Activated CD4-positive, alpha-beta T cell treated with anti-CD3 and anti-CD28 coated beads, Interleukin-2, amount 10 ng/mL, durations not matched to agents 7 days and 5 days (primary cell): ENCODE measurements at regions not wholly inside any gene's neighbourhood (a gene's known extent, or its start where the extent isn't known, plus 50 kb on each side); places are given as distances from the start of the nearest gene placed in this dataset.

Source experiments
- CTCF ChIA-PET: fragments of 350-600 bp; sonication (Branson Sonifier 250); formaldehyde crosslinking; loops from one replicate; lab custom pipeline; 2021; ENCODE audit warnings: antibody characterized with exemption; lab: Charles Lee
- POLR2A ChIA-PET: fragments of 350-600 bp; sonication (Branson Sonifier 250); formaldehyde crosslinking; loops from one replicate; lab custom pipeline; 2021; ENCODE audit warnings: antibody characterized with exemption; lab: Charles Lee
- DNase-seq: peaks from one replicate; pipeline ENCODE4 v3.0.0-alpha.2; 2020
- H3K27ac Mint-ChIP-seq: one replicate; pipeline ENCODE4 v1.8.0; 2021; ENCODE audit warnings: mild to moderate bottlenecking, moderate library complexity, mixed read lengths
- H3K27me3 Mint-ChIP-seq: one replicate; pipeline ENCODE4 v1.8.0; 2021; ENCODE audit warnings: mixed read lengths
- H3K36me3 Mint-ChIP-seq: one replicate; pipeline ENCODE4 v1.8.0; 2021; ENCODE audit warnings: low read depth, mixed read lengths
- H3K4me1 Mint-ChIP-seq: one replicate; pipeline ENCODE4 v1.8.0; 2021; ENCODE audit warnings: mixed read lengths
- H3K4me3 Mint-ChIP-seq: one replicate; pipeline ENCODE4 v1.8.0; 2021; ENCODE audit warnings: mild to moderate bottlenecking, moderate library complexity, mixed read lengths
- H3K9me3 Mint-ChIP-seq: one replicate; pipeline ENCODE4 v1.8.0; 2021; ENCODE audit warnings: mixed read lengths

DNA sequence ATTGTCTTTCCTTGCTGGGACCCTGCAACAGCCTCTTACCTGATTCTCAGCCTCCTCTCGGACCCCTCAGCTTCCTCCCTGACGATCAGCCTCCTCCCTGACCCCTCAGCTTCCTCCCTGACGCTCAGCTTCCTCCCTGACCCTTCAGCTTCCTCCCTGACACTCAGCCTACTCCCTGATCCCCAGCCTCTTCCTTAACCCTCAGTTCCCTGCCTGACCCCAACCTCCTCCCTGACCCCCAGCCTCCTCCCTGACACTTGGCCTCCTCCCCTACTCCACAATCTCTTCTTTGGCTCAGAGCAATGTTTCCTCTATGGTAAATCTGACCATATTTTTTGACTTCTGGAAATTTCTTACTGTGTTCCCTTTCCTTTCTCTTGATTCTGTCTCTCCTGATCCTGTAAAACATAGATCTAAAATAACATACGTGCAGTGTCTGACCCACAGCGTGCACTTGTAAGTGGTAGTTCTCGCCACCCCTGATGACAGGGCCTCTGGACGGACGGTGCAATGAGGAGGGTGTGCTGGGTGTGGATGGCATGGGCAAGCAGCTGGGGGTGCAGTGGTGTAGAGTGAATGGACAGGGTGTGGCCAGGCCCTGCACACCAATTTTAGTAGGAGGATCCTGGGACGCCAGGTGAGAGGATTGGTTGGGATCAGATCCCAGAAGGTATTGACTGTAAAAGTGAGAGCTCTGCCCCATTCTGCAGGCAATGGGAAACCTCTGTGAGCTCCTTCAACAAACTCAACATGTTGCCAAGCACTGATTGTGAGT, 264.1 kb downstream of the FOXD2 start:
- no peaks in the 10 kb centered on the region for H3K9me3 Mint-ChIP-seq
- H3K4me1 Mint-ChIP-seq, result no peaks in the 10 kb centered on the region
- CTCF ChIA-PET, result interaction anchor here (0.5 kb wide), 1 partner anchor 115 kb away, joined by 4 read pairs; no protein-coding TSS in a partner anchor
- H3K36me3 Mint-ChIP-seq, result no peaks in the 10 kb centered on the region
- H3K4me3 Mint-ChIP-seq, result no peak overlapping the region
- DNase-seq, result no peak
- H3K27ac Mint-ChIP-seq, result no peak overlapping the region
- POLR2A ChIA-PET, result no interaction called here
- peaks cover 17% of the 10 kb centered on the region for H3K27me3 Mint-ChIP-seq

DNA sequence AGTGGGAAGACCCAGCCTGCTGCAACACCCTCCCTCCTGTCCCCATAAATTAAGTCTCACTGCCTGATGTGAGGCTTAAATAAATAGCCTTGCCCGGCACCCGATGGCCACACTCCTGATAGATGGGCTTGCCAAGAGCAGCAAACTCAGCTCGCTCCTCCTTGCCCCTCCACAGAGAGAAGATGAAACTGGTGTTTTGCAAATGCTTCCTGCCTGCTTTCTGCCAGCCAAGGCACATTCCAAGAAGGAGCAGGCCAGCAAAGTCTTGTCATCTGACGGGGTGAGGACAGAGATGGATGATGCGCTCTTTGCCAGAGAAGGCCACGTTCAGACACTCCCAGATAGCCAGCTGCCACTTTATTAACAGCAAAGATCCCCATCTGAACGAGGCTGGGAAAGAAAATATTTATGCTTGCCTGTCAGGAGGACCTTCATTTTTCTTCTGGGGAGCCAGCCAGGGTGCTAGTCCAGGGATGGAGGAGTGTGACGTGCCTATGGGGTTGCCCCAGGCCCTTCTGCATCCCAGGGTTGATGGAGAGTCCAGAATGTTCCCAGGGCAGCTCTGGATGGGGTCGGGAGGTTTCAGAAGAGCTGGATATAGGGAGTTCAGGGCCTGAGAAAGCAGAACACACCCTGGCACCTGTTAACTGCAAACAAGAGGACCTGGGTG, 265.4 kb downstream of the FOXD2 start:
- DNase-seq, result no peak
- no peak overlapping the region for H3K27ac Mint-ChIP-seq
- H3K4me1 Mint-ChIP-seq, result peaks cover 2% of the 10 kb centered on the region
- ChIA-PET CTCF (no interaction called here), POLR2A (no interaction called here)
- peaks cover 28% of the 10 kb centered on the region for H3K27me3 Mint-ChIP-seq
- no peaks in the 10 kb centered on the region for H3K9me3 Mint-ChIP-seq
- no peaks in the 10 kb centered on the region for H3K36me3 Mint-ChIP-seq
- H3K4me3 Mint-ChIP-seq, result no peak overlapping the region

DNA sequence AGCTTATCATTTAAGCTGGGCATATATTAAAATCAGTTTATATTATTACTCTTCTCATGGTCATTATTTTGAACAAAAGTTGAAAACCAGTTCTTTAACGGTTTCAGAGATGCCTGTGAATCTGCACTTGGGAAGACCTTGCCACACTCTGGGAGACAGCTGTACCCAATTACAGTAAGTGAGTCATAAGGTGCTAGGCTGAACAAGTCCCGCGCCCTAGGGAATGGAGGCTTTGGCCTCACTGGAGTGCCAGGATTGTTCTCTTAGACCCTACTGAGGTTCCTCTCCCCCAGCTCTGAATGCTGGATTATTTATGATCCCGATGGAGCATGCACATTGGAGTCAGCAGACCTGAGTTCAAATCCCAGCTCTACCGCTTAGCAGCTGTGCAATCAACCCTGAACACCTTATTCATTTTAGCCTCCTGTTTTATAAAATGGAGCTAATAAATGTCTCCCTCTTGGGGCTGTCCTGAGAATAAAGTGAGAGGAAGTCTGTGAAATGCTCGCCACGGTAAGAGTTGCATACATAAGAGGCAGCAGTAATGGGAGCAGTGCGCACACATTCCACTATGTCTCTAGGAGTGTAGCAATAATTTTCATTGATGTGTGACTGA, 266.2 kb downstream of the FOXD2 start:
- peaks cover 32% of the 10 kb centered on the region for H3K27me3 Mint-ChIP-seq
- H3K27ac Mint-ChIP-seq, result no peak overlapping the region
- DNase-seq, result no peak
- H3K4me1 Mint-ChIP-seq, result peaks cover 2% of the 10 kb centered on the region
- CTCF ChIA-PET, result interaction anchor here (0.7 kb wide), 1 partner anchor 266 kb away, joined by 3 read pairs; the partner anchor contains the start of gene FOXD2
- no peaks in the 10 kb centered on the region for H3K9me3 Mint-ChIP-seq
- no peaks in the 10 kb centered on the region for H3K36me3 Mint-ChIP-seq
- no peak overlapping the region for H3K4me3 Mint-ChIP-seq
- POLR2A ChIA-PET, result interaction anchor here (0.6 kb wide), 1 partner anchor 173 kb away, joined by 3 read pairs; no protein-coding TSS in a partner anchor

DNA sequence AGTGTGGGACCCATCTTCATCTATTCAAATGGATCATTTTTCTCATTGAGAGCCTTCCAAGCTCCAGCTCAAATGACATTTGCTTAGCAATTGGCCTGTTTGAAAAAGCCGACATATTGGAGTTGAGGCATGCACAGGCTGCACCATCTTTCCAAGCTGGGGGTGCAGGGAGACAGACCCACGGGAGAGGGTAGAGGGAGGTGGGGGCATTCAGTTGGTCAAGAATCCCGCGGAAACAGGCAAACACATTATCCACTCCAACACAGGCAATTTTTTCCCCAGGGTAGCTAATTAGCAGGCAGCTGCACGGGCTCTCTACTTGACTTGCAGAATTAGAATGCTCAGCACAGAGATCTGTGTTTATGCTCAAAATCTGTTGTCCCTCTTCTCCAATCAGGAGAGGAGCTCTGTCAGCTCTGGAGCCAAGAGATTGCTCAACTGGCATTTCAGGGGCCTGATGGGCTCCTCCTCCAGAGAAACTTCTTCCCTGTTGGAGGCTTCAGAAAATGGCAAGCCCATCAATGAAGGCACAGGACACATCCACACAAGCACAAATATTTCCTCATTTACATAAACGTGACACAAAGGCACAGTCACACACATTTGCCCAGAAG, 267.8 kb downstream of the FOXD2 start:
- peaks cover 3% of the 10 kb centered on the region for H3K4me1 Mint-ChIP-seq
- DNase-seq, result no peak
- H3K27ac Mint-ChIP-seq, result no peak overlapping the region
- peaks cover 42% of the 10 kb centered on the region for H3K27me3 Mint-ChIP-seq
- H3K36me3 Mint-ChIP-seq, result no peaks in the 10 kb centered on the region
- no peaks in the 10 kb centered on the region for H3K9me3 Mint-ChIP-seq
- no peak overlapping the region for H3K4me3 Mint-ChIP-seq
- CTCF ChIA-PET, result interaction anchor here (1.3 kb wide), 1 partner anchor 268 kb away, joined by 3 read pairs; no protein-coding TSS in a partner anchor
- POLR2A ChIA-PET, result no interaction called here

DNA sequence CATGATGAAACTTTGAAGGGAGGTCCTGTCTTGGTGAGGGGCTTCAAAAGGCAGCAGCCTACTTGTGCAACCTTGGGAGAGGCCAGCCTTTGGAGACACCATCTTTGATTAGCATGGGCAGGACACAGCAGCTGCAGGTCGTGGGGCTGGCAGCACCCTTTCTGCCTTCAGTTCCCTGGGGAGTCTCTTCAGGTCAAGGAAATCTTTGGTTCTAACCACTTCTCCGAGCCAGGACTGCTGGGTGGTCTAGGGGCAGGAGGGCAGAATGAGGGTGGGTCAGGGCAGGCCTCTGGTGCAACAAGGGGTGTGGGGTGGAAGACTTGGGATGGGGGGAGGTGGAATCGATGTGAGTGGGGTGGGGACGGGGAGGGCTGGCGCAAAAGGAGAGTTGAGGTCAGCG, 269.7 kb downstream of the FOXD2 start:
- Mint-ChIP-seq H3K27me3 (peaks cover 58% of the 10 kb centered on the region), H3K4me3 (no peak overlapping the region), H3K27ac (no peak overlapping the region), H3K9me3 (no peaks in the 10 kb centered on the region), H3K36me3 (no peaks in the 10 kb centered on the region), H3K4me1 (peaks cover 3% of the 10 kb centered on the region)
- POLR2A ChIA-PET, result no interaction called here
- no peak for DNase-seq
- CTCF ChIA-PET, result interaction anchor here (0.7 to 4.4 kb wide), 2 partner anchors 270 kb away, joined by 3 to 36 read pairs; partner anchors contain the start of gene FOXD2

DNA sequence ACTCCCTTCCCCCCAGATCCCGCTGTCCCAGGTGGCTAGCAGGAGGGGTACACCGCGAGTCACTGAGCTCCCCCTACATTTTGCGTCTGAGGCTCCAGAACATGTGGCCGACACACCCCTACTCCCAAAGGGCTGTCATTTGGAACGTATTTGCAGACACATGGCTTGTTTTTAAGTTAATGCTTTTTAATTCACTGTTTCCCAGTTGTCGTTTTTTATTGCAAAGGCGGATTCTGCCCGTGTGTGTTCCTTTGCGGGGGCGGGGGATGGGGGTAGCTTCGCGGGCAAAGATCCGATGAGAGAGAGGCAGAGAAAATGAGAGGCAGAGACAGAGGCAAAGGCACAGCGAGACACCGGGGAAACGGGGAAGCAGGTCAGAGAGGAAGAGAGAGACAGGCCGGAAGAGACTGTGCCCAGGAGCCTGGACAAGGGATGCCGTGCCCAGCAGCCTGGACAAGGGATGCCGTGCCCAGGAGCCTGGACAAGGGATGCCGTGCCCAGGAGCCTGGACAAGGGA, 270.2 kb downstream of the FOXD2 start:
- Mint-ChIP-seq H3K4me1 (peaks cover 3% of the 10 kb centered on the region), H3K9me3 (no peaks in the 10 kb centered on the region), H3K27ac (no peak overlapping the region), H3K36me3 (no peaks in the 10 kb centered on the region), H3K27me3 (peaks cover 64% of the 10 kb centered on the region), H3K4me3 (no peak overlapping the region)
- ChIA-PET POLR2A (no interaction called here), CTCF (interaction anchor here (4.4 kb wide), 1 partner anchor 271 kb away, joined by 36 read pairs; the partner anchor contains the start of gene FOXD2)
- DNase-seq, result no peak

DNA sequence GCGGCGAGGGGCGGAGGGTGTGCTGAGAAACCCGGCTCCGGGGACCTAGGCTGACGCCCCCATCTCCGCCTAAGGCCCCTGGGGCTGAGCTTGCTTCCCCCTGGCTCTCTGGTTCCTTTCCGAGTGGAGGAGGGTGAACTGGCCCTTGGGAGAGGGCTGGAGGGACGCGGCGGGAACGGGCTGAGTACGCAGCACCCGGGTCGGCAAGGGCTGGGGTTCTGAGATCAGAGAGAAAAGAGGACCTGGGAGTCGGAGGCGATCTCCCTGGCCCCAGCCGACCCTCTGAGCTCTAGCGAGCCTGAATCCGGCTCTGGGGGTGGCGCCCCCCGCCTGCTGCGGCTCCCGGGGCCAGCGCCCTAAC, 270.8 kb downstream of the FOXD2 start:
- Mint-ChIP-seq H3K27ac (no peak overlapping the region), H3K4me3 (no peak overlapping the region), H3K4me1 (peaks cover 3% of the 10 kb centered on the region), H3K36me3 (no peaks in the 10 kb centered on the region), H3K9me3 (no peaks in the 10 kb centered on the region), H3K27me3 (peaks cover 68% of the 10 kb centered on the region)
- ChIA-PET POLR2A (no interaction called here), CTCF (interaction anchor here (0.6 to 4.4 kb wide), 3 partner anchors 18 to 943 kb away, joined by 3 to 36 read pairs (median 4); partner anchors contain the start of gene FOXD2)
- DNase-seq, result no peak

DNA sequence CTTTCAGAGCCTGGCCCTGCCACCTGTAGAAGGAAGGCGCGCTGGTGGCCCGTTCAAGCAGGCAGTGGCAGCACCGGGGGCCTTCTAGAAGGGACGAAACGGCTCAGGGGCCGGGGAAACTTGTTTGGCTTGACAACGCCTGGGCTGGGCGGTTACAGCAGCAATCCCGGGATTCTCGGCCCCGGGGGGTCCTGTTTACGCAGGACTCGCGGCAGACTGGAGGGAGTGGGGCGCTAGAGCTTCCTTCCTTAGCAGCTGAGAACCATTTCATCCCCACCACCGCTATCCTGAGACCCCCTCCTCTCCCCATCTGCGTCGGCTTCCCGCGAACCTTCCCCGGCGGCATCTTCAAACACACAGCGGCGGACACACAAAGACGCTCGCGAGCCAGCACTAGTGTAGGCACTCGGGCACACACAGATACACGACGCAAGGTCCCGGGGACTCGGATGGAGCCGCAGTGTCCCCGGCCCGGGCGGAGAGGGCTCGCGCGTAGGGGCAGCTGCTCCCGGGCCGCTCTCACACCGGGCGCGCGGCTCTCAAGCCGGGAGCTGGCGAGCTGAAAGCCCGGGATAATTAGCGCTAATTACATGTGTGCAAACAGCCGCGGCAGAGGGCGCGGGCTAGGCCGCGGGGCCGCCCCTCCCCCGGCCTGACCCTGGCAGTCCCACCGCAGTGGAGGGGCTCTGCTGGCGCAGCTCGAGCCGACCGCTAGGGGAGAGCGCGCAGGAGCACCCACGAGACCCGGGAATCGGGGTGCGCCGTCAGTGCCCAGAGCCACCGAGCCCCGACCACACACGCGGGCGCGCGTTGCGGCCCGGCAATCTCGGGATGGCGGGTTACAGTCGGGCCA, 271.4 kb downstream of the FOXD2 start:
- CTCF ChIA-PET, result interaction anchor here (0.5 to 4.4 kb wide), 5 partner anchors 17 to 944 kb away, joined by 3 to 36 read pairs (median 3); partner anchors contain the start of gene FOXD2
- H3K36me3 Mint-ChIP-seq, result no peaks in the 10 kb centered on the region
- peaks cover 72% of the 10 kb centered on the region for H3K27me3 Mint-ChIP-seq

DNA sequence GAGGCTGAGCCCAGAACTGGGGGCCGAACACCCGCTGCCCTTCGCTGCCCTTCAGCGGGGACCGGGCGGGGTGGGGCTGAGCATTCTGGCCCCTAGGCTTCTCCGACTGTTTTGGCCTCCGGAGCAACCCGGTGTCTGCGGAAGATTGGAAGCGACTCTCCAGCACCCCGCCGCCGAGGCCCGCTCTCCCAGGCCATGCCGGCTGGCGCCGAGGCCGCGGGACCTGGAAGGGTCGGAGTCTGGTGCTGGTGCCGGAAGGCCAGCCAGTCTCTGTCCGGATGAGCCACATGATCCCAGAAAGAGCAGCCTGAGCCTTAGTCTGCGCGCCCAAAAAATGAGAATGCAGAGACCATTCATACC, 272.0 kb downstream of the FOXD2 start:
- no peak overlapping the region for H3K27ac Mint-ChIP-seq
- H3K27me3 Mint-ChIP-seq, result peaks cover 69% of the 10 kb centered on the region
- CTCF ChIA-PET, result interaction anchor here (0.7 to 4.4 kb wide), 6 partner anchors 21 to 531 kb away, joined by 3 to 36 read pairs (median 4); partner anchors contain the start of gene FOXD2
- no peak for DNase-seq
- no peak overlapping the region for H3K4me3 Mint-ChIP-seq
- no peaks in the 10 kb centered on the region for H3K36me3 Mint-ChIP-seq
- peaks cover 3% of the 10 kb centered on the region for H3K4me1 Mint-ChIP-seq
- POLR2A ChIA-PET, result no interaction called here
- no peaks in the 10 kb centered on the region for H3K9me3 Mint-ChIP-seq

More for the DNA sequence above, 271.4 kb downstream of the FOXD2 start:
- Mint-ChIP-seq H3K4me3 (no peak overlapping the region), H3K9me3 (no peaks in the 10 kb centered on the region), H3K27ac (no peak overlapping the region), H3K4me1 (peaks cover 3% of the 10 kb centered on the region)
- DNase-seq, result no peak
- POLR2A ChIA-PET, result no interaction called here

DNA sequence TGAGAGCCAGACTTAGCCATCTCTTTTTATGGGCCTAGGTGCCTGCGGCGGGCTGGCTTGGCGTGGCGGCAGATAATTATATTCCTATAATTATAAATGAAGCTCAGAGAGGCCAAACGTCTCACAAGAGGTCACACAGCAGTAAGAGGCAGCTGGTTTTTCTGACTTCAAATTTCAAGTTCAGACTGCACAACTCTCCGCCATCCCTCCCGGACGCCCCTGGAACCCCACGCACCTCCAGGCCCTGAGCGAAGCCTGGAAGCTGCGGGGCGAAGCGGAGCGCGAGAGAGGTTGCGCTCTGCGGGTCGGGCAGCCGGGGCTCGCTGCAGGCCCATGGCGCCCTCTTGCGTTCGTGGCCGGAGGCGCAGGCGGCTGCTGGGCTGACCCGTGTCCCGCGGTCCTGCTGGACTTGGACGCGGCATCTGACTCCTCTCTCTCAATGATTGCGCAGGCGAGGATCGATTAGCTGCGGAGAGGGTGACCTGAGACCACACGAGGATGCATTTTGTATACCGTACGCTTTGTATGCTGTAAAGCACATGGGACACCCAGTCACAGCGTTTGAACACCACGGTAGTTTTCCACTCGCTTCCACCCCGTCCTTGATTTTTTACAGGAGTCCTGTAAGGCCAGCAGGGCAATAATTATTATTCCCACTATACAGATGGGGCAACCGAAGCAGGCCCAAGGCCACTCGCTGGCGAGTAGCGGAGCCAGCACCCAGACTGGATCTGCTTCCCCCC, 272.7 kb downstream of the FOXD2 start:
- ChIA-PET POLR2A (no interaction called here), CTCF (interaction anchor here (0.7 to 4.4 kb wide), 7 partner anchors 10 to 532 kb away, joined by 3 to 36 read pairs (median 3); partner anchors contain the start of gene FOXD2)
- H3K4me3 Mint-ChIP-seq, result no peak overlapping the region
- H3K9me3 Mint-ChIP-seq, result no peaks in the 10 kb centered on the region
- peak; percentile 64 for DNase-seq
- peaks cover 3% of the 10 kb centered on the region for H3K4me1 Mint-ChIP-seq
- H3K27ac Mint-ChIP-seq, result no peak overlapping the region
- no peaks in the 10 kb centered on the region for H3K36me3 Mint-ChIP-seq
- peaks cover 74% of the 10 kb centered on the region for H3K27me3 Mint-ChIP-seq
